Lower leg skin (tissue), 4 donors: ENCODE measurements at regions not wholly inside any gene's neighbourhood (a gene's known extent, or its start where the extent isn't known, plus 50 kb on each side); places are given as distances from the start of the nearest gene placed in this dataset.
"Not testable (repeated sequence)": the region's sequence is repeated elsewhere in the genome, so short reads cannot be mapped to it uniquely, and the experiment has no call there.

Source experiments
- DNase-seq, 2 donors: peaks; one replicate each; pipeline ENCODE4 v3.0.0-alpha.2; 2019; ENCODE audit warnings: low spot score in 2 of 2
- H3K4me3 ChIP-seq: fragments of 200-600 bp; sonication (generic); 2 replicates; pipeline ENCODE4 v1.5.1; 2017; ENCODE audit warnings: mild to moderate bottlenecking, low read depth; ENCODE audit not compliant: poor library complexity, severe bottlenecking
- POLR2A ChIP-seq, 2 donors: fragments of 450-650 bp; IDR thresholded peaks; one replicate each; pipeline ENCODE4 v1.6.1; 2016 to 2017; ENCODE audit warnings: antibody characterized with exemption in 2 of 2, mild to moderate bottlenecking in 1 of 2, moderate library complexity in 1 of 2
- WGBS, 2 donors: methylation state at CpG; one replicate each; pipeline ENCODE4 v1.1.5; 2018; 5-methylcytosine and 5-hydroxymethylcytosine counted together
- intact Hi-C: fragments of 100-400 bp; cut with DNase I; formaldehyde crosslinking; loops from one replicate; pipeline ENCODE4 v1.15.0; 2023; ENCODE audit warnings: low total_unique reads
- TF ChIP-seq, protein P1 (sequence below), 3 donors: fragments of 450-650 bp; IDR thresholded peaks; one replicate each; pipeline ENCODE4 v1.5.1; 2016; ENCODE audit warnings: antibody characterized with exemption in 3 of 3, mild to moderate bottlenecking in 3 of 3, moderate library complexity in 2 of 3

DNA sequence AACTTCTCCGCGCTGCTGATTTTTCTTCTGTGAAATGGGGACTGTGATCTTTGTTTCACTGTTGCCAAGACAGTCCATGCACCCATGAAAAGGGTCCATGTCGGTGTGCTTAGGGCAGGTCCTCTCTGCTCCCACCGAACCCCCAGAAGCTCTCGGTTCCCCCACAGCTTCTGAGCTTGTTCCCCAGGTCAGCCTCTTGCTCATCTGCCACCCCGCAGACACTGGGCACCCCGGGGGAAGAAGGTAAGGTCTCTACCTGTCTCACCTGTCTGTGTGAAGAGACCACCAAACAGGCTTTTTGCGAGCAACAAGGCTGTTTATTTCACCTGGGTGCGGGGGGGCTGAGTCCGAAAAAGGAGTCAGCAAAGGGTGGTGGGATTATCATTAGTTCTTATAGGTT, 66.2 kb upstream of the NANOS1 start:
- TF ChIP-seq POLR2A (IDR thresholded peaks at IDR 0.05) = no peak
- TF ChIP-seq, protein P1, sequence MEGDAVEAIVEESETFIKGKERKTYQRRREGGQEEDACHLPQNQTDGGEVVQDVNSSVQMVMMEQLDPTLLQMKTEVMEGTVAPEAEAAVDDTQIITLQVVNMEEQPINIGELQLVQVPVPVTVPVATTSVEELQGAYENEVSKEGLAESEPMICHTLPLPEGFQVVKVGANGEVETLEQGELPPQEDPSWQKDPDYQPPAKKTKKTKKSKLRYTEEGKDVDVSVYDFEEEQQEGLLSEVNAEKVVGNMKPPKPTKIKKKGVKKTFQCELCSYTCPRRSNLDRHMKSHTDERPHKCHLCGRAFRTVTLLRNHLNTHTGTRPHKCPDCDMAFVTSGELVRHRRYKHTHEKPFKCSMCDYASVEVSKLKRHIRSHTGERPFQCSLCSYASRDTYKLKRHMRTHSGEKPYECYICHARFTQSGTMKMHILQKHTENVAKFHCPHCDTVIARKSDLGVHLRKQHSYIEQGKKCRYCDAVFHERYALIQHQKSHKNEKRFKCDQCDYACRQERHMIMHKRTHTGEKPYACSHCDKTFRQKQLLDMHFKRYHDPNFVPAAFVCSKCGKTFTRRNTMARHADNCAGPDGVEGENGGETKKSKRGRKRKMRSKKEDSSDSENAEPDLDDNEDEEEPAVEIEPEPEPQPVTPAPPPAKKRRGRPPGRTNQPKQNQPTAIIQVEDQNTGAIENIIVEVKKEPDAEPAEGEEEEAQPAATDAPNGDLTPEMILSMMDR (IDR thresholded peaks at IDR 0.05) = no peak
- intact Hi-C loops = no loop called here
- WGBS, 2 donors = 86 to 90% methylated on average over 10 of the region's 10 CpGs
- H3K4me3 ChIP-seq = no peak overlapping the region
- peak in 1 of 2 donors; percentile 72 for DNase-seq

- intact Hi-C loops = no loop called here
- DNase-seq = peak in 1 of 2 donors; percentile 31
- TF ChIP-seq POLR2A (IDR thresholded peaks at IDR 0.05) = no peak
- TF ChIP-seq, protein P1 (IDR thresholded peaks at IDR 0.05) = no peak
- no peak overlapping the region for H3K4me3 ChIP-seq
- WGBS, 2 donors = 93 to 100% methylated on average over 1 to 2 of the region's 2 CpGs
Observed at GRCh38 chr10:118963933-118964332, 65.6 kb upstream of the NANOS1 start.

DNA sequence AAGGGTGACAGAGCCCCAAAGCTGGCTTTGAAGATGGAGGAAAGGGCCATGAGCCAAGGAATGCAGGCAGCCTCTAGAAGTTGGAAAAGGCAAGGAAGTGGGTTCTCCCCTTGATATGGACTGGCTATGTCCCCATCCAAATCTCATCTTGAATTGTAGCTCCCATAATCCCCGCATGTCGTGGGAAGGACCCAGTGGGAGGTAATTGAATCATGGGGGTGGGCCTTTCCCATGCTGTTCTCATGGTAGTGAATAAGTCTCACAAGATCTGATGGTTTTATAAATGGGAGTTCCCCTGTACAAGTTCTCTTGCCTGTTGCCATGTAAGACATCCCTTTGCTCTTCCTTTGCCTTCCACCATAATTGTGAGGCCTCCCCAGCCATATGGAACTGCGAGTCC, 65.0 kb upstream of the NANOS1 start:
- intact Hi-C loops, H3K4me3 ChIP-seq: not testable (repeated sequence)
- 97 to 99% methylated on average over 3 of the region's 3 CpGs for WGBS, 2 donors
- DNase-seq = peak in 1 of 2 donors; percentile 32

DNA sequence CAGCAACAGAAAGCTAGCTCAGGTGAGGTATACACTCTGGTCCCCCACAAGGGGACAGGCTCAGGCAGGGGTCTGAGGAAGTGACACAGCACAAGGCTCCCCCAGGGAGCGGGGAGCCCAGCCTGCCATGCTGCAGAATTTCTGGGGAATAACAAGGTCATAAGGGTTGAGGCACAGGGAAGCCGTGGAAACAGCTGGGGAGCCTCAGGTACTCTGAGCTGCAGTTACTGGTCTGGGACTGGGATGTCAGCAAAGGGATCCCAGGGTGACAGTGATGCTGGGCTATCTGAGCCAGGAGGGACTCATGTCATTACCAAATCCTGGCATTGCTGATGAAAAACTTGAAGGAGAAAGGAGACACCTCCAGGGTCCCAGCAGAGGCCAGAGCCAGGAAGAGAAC, 64.4 kb upstream of the NANOS1 start:
- TF ChIP-seq, protein P1 (IDR thresholded peaks at IDR 0.05) = no peak
- TF ChIP-seq POLR2A (IDR thresholded peaks at IDR 0.05) = no peak
- intact Hi-C loops = no loop called here
- WGBS, 2 donors = 94 to 95% methylated on average over 2 of the region's 2 CpGs
- DNase-seq = peak in 1 of 2 donors; percentile 58
- H3K4me3 ChIP-seq = no peak overlapping the region

- intact Hi-C loops = no loop called here
- WGBS, 2 donors = 74 to 82% methylated on average over 7 to 9 of the region's 9 CpGs
- DNase-seq = peak in 1 of 2 donors; percentile 79
- TF ChIP-seq, protein P1 (IDR thresholded peaks at IDR 0.05) = no peak
- no peak for TF ChIP-seq POLR2A (IDR thresholded peaks at IDR 0.05)
- no peak overlapping the region for H3K4me3 ChIP-seq
Observed at GRCh38 chr10:118965645-118966044, 63.9 kb upstream of the NANOS1 start.

GRCh38 chr10:118966076-118966849, 63.3 kb upstream of the NANOS1 start:
- peak in 1 of 2 donors; percentile 74 for DNase-seq
- 62 to 76% methylated on average over 12 to 14 of the region's 14 CpGs for WGBS, 2 donors
- TF ChIP-seq, protein P1 (IDR thresholded peaks at IDR 0.05) = no peak
- TF ChIP-seq POLR2A (IDR thresholded peaks at IDR 0.05) = no peak
- intact Hi-C loops = no loop called here
- no peak overlapping the region for H3K4me3 ChIP-seq
